GM23248 (cell line): ENCODE measurements at regions not wholly inside any gene's neighbourhood (a gene's known extent, or its start where the extent isn't known, plus 50 kb on each side); places are given as distances from the start of the nearest gene placed in this dataset.

Source experiments
- DNase-seq: peaks from one replicate; pipeline ENCODE4 v3.0.0-alpha.2; 2015
- H2AFZ ChIP-seq: fragments of 200-600 bp; sonication (generic); 2 replicates; pipeline ENCODE4 v1.6.1; 2016; ENCODE audit warnings: antibody characterized with exemption
- H3F3A ChIP-seq: fragments of 200-600 bp; sonication (generic); 2 replicates; pipeline ENCODE4 v1.6.1; 2016; ENCODE audit warnings: mild to moderate bottlenecking, antibody characterized with exemption, mixed run types; ENCODE audit not compliant: insufficient read depth
- H3K27ac ChIP-seq: fragments of 200-600 bp; sonication (generic); 2 replicates; pipeline ENCODE4 v1.5.1; 2016; ENCODE audit warnings: mild to moderate bottlenecking
- H3K27me3 ChIP-seq: fragments of 200-600 bp; sonication (generic); replicated peaks from 2 replicates; pipeline ENCODE4 v1.6.1; 2016; ENCODE audit warnings: mild to moderate bottlenecking; ENCODE audit not compliant: insufficient read depth
- H3K36me3 ChIP-seq: fragments of 200-600 bp; sonication (generic); 2 replicates; pipeline ENCODE4 v1.6.1; 2016; ENCODE audit warnings: low read depth, mild to moderate bottlenecking
- H3K4me1 ChIP-seq: fragments of 200-600 bp; sonication (generic); 2 replicates; pipeline ENCODE4 v1.6.1; 2016; ENCODE audit warnings: mild to moderate bottlenecking; ENCODE audit not compliant: insufficient read depth
- H3K4me2 ChIP-seq: fragments of 200-600 bp; sonication (generic); one replicate; pipeline ENCODE4 v1.6.1; 2016; ENCODE audit warnings: mild to moderate bottlenecking; ENCODE audit not compliant: unreplicated experiment
- H3K4me3 ChIP-seq: fragments of 200-600 bp; sonication (generic); 2 replicates; pipeline ENCODE4 v1.5.1; 2016; ENCODE audit warnings: mild to moderate bottlenecking
- H3K79me2 ChIP-seq: fragments of 200-600 bp; sonication (generic); 2 replicates; pipeline ENCODE4 v1.6.1; 2016; ENCODE audit warnings: mild to moderate bottlenecking; ENCODE audit not compliant: insufficient read depth
- H3K9ac ChIP-seq: fragments of 200-600 bp; sonication (generic); 2 replicates; pipeline ENCODE4 v1.6.1; 2016; ENCODE audit warnings: mild to moderate bottlenecking
- H3K9me2 ChIP-seq: fragments of 200-600 bp; sonication (generic); 2 replicates; pipeline ENCODE4 v1.6.1; 2016; ENCODE audit warnings: mixed run types, mild to moderate bottlenecking, moderate library complexity; ENCODE audit not compliant: insufficient read depth
- H3K9me3 ChIP-seq: fragments of 200-600 bp; sonication (generic); one replicate; pipeline ENCODE4 v1.6.1; 2017; ENCODE audit warnings: low read depth
- H4K20me1 ChIP-seq: fragments of 200-600 bp; sonication (generic); 2 replicates; pipeline ENCODE4 v1.6.0; 2016; ENCODE audit not compliant: insufficient read depth
- EZH2 ChIP-seq: fragments of 200-600 bp; sonication (generic); IDR thresholded peaks from 2 replicates; pipeline ENCODE4 v1.6.1; 2018; ENCODE audit warnings: antibody characterized with exemption, mild to moderate bottlenecking; ENCODE audit not compliant: insufficient read depth, poor library complexity, severe bottlenecking
- EZH2phosphoT487 ChIP-seq: fragments of 200-600 bp; sonication (generic); IDR thresholded peaks from 2 replicates; pipeline ENCODE4 v1.6.1; 2018; ENCODE audit warnings: antibody characterized with exemption, moderate library complexity, mild to moderate bottlenecking, low read depth; ENCODE audit not compliant: insufficient read depth
- WGBS, 2 experiments: methylation state at CpG; one replicate each; pipeline ENCODE4 v1.1.6; 2015 to 2017; ENCODE audit warnings: low lambda C conversion rate in 2 of 2, low coverage in 1 of 2; ENCODE audit errors: missing lambda C conversion rate in 2 of 2; 5-methylcytosine and 5-hydroxymethylcytosine counted together
- in situ Hi-C: fragments of 300-500 bp; cut with MboI; formaldehyde crosslinking; loops from 2 replicates; pipeline ENCODE4 v1.15.0; 2020

- H3K9me3 ChIP-seq: no peaks in the 10 kb centered on the region
- TF ChIP-seq EZH2 (no peak), EZH2phosphoT487 (no peak)
- no peak overlapping the region for H2AFZ ChIP-seq
- H3K9ac ChIP-seq: no peak overlapping the region
- no peaks in the 10 kb centered on the region for H3K27me3 ChIP-seq
- no peak for DNase-seq
- no peaks in the 10 kb centered on the region for H3F3A ChIP-seq
- H4K20me1 ChIP-seq: no peaks in the 10 kb centered on the region
- in situ Hi-C loops: no loop called here
- no peaks in the 10 kb centered on the region for H3K4me1 ChIP-seq
- no peaks in the 10 kb centered on the region for H3K9me2 ChIP-seq
- no peak overlapping the region for H3K27ac ChIP-seq
- no peak overlapping the region for H3K4me3 ChIP-seq
- H3K4me2 ChIP-seq: no peak overlapping the region
- 43 to 47% methylated on average over 3 of the region's 3 CpGs for WGBS, 2 experiments
- H3K36me3 ChIP-seq: no peaks in the 10 kb centered on the region
- no peaks in the 10 kb centered on the region for H3K79me2 ChIP-seq
Observed at GRCh38 chr1:13916530-13916929, 216.5 kb downstream of the PRDM2 start.

GRCh38 chr1:13917607-13918006, 217.6 kb downstream of the PRDM2 start:
- Histone ChIP-seq H2AFZ (no peak overlapping the region), H4K20me1 (no peaks in the 10 kb centered on the region), H3K4me1 (no peaks in the 10 kb centered on the region), H3K36me3 (no peaks in the 10 kb centered on the region), H3K4me2 (no peak overlapping the region), H3K9me2 (no peaks in the 10 kb centered on the region), H3K9me3 (no peaks in the 10 kb centered on the region), H3K4me3 (no peak overlapping the region), H3K27ac (no peak overlapping the region), H3K27me3 (no peaks in the 10 kb centered on the region), H3K79me2 (no peaks in the 10 kb centered on the region), H3F3A (no peaks in the 10 kb centered on the region), H3K9ac (no peak overlapping the region)
- in situ Hi-C loops: no loop called here
- DNase-seq: no peak
- TF ChIP-seq EZH2 (no peak), EZH2phosphoT487 (no peak)
- 30 to 32% methylated on average over 2 of the region's 2 CpGs for WGBS, 2 experiments

- in situ Hi-C loops: no loop called here
- no peak overlapping the region for H3K4me2 ChIP-seq
- H3K27ac ChIP-seq: no peak overlapping the region
- no peak for DNase-seq
- no peaks in the 10 kb centered on the region for H3K79me2 ChIP-seq
- no peaks in the 10 kb centered on the region for H4K20me1 ChIP-seq
- 19 to 29% methylated on average over 1 of the region's 1 CpG for WGBS, 2 experiments
- H3K9me2 ChIP-seq: no peaks in the 10 kb centered on the region
- H3K36me3 ChIP-seq: no peaks in the 10 kb centered on the region
- no peaks in the 10 kb centered on the region for H3K9me3 ChIP-seq
- H3K9ac ChIP-seq: no peak overlapping the region
- no peak overlapping the region for H2AFZ ChIP-seq
- H3F3A ChIP-seq: no peaks in the 10 kb centered on the region
- H3K27me3 ChIP-seq: no peaks in the 10 kb centered on the region
- H3K4me1 ChIP-seq: no peaks in the 10 kb centered on the region
- no peak overlapping the region for H3K4me3 ChIP-seq
- TF ChIP-seq EZH2 (no peak), EZH2phosphoT487 (no peak)
Observed at GRCh38 chr1:13918862-13919261, 218.9 kb downstream of the PRDM2 start.

GRCh38 chr1:13921190-13921589, 221.2 kb downstream of the PRDM2 start:
- Histone ChIP-seq H3K9me2 (no peaks in the 10 kb centered on the region), H3K9me3 (no peaks in the 10 kb centered on the region), H3K4me2 (no peak overlapping the region), H4K20me1 (no peaks in the 10 kb centered on the region), H3K4me1 (no peaks in the 10 kb centered on the region), H3F3A (no peaks in the 10 kb centered on the region), H3K27me3 (no peaks in the 10 kb centered on the region), H3K36me3 (no peaks in the 10 kb centered on the region), H3K4me3 (no peak overlapping the region), H3K9ac (no peak overlapping the region), H2AFZ (no peak overlapping the region), H3K79me2 (no peaks in the 10 kb centered on the region), H3K27ac (no peak overlapping the region)
- WGBS, 2 experiments: 15 to 43% methylated on average over 1 of the region's 1 CpG
- no peak for DNase-seq
- in situ Hi-C loops: no loop called here
- TF ChIP-seq EZH2phosphoT487: no peak
- no peak for TF ChIP-seq EZH2

GRCh38 chr1:13922466-13923110, 222.6 kb downstream of the PRDM2 start:
- 44 to 60% methylated on average over 5 of the region's 5 CpGs for WGBS, 2 experiments
- no peak overlapping the region for H3K9ac ChIP-seq
- in situ Hi-C loops: no loop called here

More at GRCh38 chr1:13922466-13923110, 222.6 kb downstream of the PRDM2 start:
- H3K9me3 ChIP-seq: no peaks in the 10 kb centered on the region
- H3K9me2 ChIP-seq: no peaks in the 10 kb centered on the region
- no peak for DNase-seq
- H3K27me3 ChIP-seq: no peaks in the 10 kb centered on the region
- no peak overlapping the region for H3K4me3 ChIP-seq
- H4K20me1 ChIP-seq: no peaks in the 10 kb centered on the region
- H3K36me3 ChIP-seq: no peaks in the 10 kb centered on the region
- H3F3A ChIP-seq: no peaks in the 10 kb centered on the region
- no peak overlapping the region for H2AFZ ChIP-seq
- TF ChIP-seq EZH2 (no peak), EZH2phosphoT487 (no peak)
- H3K4me1 ChIP-seq: no peaks in the 10 kb centered on the region
- no peaks in the 10 kb centered on the region for H3K79me2 ChIP-seq
- no peak overlapping the region for H3K4me2 ChIP-seq
- H3K27ac ChIP-seq: no peak overlapping the region
